Breast epithelium (tissue), 4 donors: ENCODE measurements at regions not wholly inside any gene's neighbourhood (a gene's known extent, or its start where the extent isn't known, plus 50 kb on each side); places are given as distances from the start of the nearest gene placed in this dataset.
A peak's percentile ranks its signal among the peaks of the same experiment; 100 is the strongest.

Experiments
- DNase-seq, 2 donors: peaks; one replicate each; pipeline ENCODE4 v3.0.0-alpha.2; 2019; ENCODE audit warnings: low spot score in 2 of 2
- H3K27ac ChIP-seq, 2 donors: fragments of 200-600 bp; sonication (generic) in 1 of 2; one replicate each; pipeline ENCODE4 v1.5.1; 2016 to 2019; ENCODE audit warnings: mild to moderate bottlenecking in 1 of 2
- H3K27me3 ChIP-seq, 2 donors: fragments of 200-600 bp; sonication (generic) in 1 of 2; one replicate each; pipeline versions ENCODE4 v1.5.1 to v1.6.0; 2017 to 2019; ENCODE audit warnings: control low read depth in 1 of 2, mild to moderate bottlenecking in 1 of 2
- H3K36me3 ChIP-seq: fragments of 200-600 bp; one replicate; pipeline ENCODE4 v1.5.1; 2019
- H3K4me1 ChIP-seq, 2 donors: fragments of 200-600 bp; sonication (generic); one replicate each; pipeline ENCODE4 v1.5.1; 2016 to 2019; ENCODE audit warnings: control low read depth in 1 of 2
- H3K4me3 ChIP-seq, 3 donors: fragments of 200-600 bp; sonication (generic); 1 replicate in 2 of 3; 2 replicates in 1 of 3; pipeline ENCODE4 v1.5.1; 2016 to 2019; ENCODE audit warnings: mild to moderate bottlenecking in 3 of 3, moderate library complexity in 2 of 3
- H3K9me3 ChIP-seq, 2 donors: fragments of 200-600 bp; sonication (generic) in 1 of 2; one replicate each; pipeline ENCODE4 v1.5.1; 2016 to 2019; ENCODE audit warnings: control low read depth in 1 of 2
- POLR2A ChIP-seq: fragments of 450-650 bp; IDR thresholded peaks from one replicate; pipeline ENCODE4 v1.6.1; 2016; ENCODE audit warnings: antibody characterized with exemption, mild to moderate bottlenecking, moderate library complexity
- POLR2AphosphoS5 ChIP-seq, 3 donors: sonication (generic); formaldehyde crosslinking; IDR thresholded peaks; one replicate each; pipeline ENCODE4 v1.6.1; 2017; ENCODE audit warnings: antibody characterized with exemption in 3 of 3
- intact Hi-C: fragments of 100-400 bp; cut with DNase I; formaldehyde crosslinking; loops from one replicate; pipeline ENCODE4 v1.15.1; 2023; ENCODE audit warnings: low total_unique reads
- TF ChIP-seq, protein P1 (sequence below), 3 donors: fragments of 450-650 bp; IDR thresholded peaks; one replicate each; pipeline ENCODE4 v1.5.1; 2016 to 2017; ENCODE audit warnings: antibody characterized with exemption in 3 of 3, mild to moderate bottlenecking in 3 of 3, moderate library complexity in 3 of 3

GRCh38 chr18:29160170-29160569 lies 983.2 kb upstream of the CDH2 start:
- no peak for DNase-seq
- Histone ChIP-seq H3K27ac (no peak overlapping the region), H3K36me3 (no peaks in the 10 kb centered on the region), H3K27me3 (no peaks in the 10 kb centered on the region), H3K4me1 (no peaks in the 10 kb centered on the region), H3K4me3 (no peak overlapping the region), H3K9me3 (no peaks in the 10 kb centered on the region)
- intact Hi-C loops, result no loop called here
- TF ChIP-seq POLR2A, result no peak
- no peak for TF ChIP-seq POLR2AphosphoS5 (IDR thresholded peaks at IDR 0.05)
- TF ChIP-seq, protein P1, sequence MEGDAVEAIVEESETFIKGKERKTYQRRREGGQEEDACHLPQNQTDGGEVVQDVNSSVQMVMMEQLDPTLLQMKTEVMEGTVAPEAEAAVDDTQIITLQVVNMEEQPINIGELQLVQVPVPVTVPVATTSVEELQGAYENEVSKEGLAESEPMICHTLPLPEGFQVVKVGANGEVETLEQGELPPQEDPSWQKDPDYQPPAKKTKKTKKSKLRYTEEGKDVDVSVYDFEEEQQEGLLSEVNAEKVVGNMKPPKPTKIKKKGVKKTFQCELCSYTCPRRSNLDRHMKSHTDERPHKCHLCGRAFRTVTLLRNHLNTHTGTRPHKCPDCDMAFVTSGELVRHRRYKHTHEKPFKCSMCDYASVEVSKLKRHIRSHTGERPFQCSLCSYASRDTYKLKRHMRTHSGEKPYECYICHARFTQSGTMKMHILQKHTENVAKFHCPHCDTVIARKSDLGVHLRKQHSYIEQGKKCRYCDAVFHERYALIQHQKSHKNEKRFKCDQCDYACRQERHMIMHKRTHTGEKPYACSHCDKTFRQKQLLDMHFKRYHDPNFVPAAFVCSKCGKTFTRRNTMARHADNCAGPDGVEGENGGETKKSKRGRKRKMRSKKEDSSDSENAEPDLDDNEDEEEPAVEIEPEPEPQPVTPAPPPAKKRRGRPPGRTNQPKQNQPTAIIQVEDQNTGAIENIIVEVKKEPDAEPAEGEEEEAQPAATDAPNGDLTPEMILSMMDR (IDR thresholded peaks at IDR 0.05), result no peak

GRCh38 chr18:29157905-29158304 lies 981.0 kb upstream of the CDH2 start:
- intact Hi-C loops, result no loop called here
- Histone ChIP-seq H3K27ac (no peak overlapping the region), H3K9me3 (no peaks in the 10 kb centered on the region), H3K4me1 (no peaks in the 10 kb centered on the region), H3K4me3 (no peak overlapping the region), H3K36me3 (no peaks in the 10 kb centered on the region), H3K27me3 (no peaks in the 10 kb centered on the region)
- TF ChIP-seq POLR2A (no peak), POLR2AphosphoS5 (IDR thresholded peaks at IDR 0.05) (no peak)
- TF ChIP-seq, protein P1 (IDR thresholded peaks at IDR 0.05), result no peak
- no peak for DNase-seq

GRCh38 chr18:29157057-29157780 lies 980.3 kb upstream of the CDH2 start:
- Histone ChIP-seq H3K36me3 (no peaks in the 10 kb centered on the region), H3K4me3 (no peak overlapping the region), H3K4me1 (no peaks in the 10 kb centered on the region), H3K9me3 (no peaks in the 10 kb centered on the region), H3K27me3 (no peaks in the 10 kb centered on the region), H3K27ac (no peak overlapping the region)
- DNase-seq, result no peak
- TF ChIP-seq POLR2A, result no peak
- TF ChIP-seq, protein P1 (IDR thresholded peaks at IDR 0.05), result no peak
- TF ChIP-seq POLR2AphosphoS5 (IDR thresholded peaks at IDR 0.05), result no peak
- intact Hi-C loops, result no loop called here

- H3K4me3 ChIP-seq, result no peak overlapping the region
- no peaks in the 10 kb centered on the region for H3K9me3 ChIP-seq
- H3K36me3 ChIP-seq, result no peaks in the 10 kb centered on the region
- H3K27me3 ChIP-seq, result no peaks in the 10 kb centered on the region
- no peaks in the 10 kb centered on the region for H3K4me1 ChIP-seq
- DNase-seq, result no peak
- no peak overlapping the region for H3K27ac ChIP-seq
- no peak for TF ChIP-seq POLR2AphosphoS5 (IDR thresholded peaks at IDR 0.05)
- TF ChIP-seq, protein P1 (IDR thresholded peaks at IDR 0.05), result no peak
- TF ChIP-seq POLR2A, result no peak
- intact Hi-C loops, result no loop called here
These were observed 979.6 kb upstream of the CDH2 start for GRCh38 chr18:29156531-29156930.

DNA sequence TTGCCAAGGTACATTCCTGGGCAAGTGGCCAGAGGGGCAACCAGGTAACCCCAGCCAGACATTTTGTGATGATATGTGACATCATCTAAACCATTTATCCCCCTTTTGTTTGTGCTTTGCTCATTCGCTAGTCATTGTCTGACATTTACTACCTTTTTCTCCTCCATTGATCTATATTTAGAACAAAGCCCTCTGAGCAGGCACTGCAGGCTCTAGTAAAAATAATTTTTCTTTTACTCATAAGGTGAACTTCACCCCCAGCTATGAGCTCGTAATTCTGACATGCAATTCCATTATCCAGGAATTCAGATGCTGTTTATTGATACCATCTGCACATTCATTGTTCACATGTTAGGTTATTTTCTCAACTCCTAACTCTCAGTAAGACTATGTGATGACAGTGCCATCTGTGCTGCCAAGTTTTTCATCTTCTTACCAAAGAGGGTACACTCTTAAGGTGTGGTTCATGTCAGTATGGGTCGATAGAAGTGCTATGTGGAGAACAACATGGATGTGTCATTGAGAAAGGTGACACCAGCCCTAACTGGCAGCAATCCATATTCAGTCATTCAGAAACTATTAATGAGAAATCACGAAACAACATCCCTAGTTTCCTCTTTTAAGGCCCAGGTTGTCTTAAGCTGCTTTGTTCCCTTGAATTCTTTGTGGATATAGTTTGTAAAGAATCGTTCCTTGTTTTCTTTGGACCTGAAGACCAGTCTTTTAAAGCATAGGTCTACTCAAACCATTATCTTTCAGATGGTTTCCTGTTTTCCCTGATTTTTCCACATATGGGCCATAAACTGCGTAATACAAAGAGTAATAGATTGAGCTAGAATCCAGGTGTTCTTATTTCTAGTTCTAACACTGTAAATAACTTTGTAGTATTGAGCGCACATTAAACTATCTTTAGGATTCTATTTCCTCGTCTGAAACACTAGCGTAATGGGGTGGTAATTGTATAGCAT lies 978.1 kb upstream of the CDH2 start:
- H3K27me3 ChIP-seq, result no peaks in the 10 kb centered on the region
- H3K4me3 ChIP-seq, result no peak overlapping the region
- intact Hi-C loops, result no loop called here
- no peaks in the 10 kb centered on the region for H3K4me1 ChIP-seq
- no peaks in the 10 kb centered on the region for H3K9me3 ChIP-seq
- no peak overlapping the region for H3K27ac ChIP-seq
- no peak for TF ChIP-seq POLR2AphosphoS5 (IDR thresholded peaks at IDR 0.05)
- TF ChIP-seq POLR2A, result no peak
- TF ChIP-seq, protein P1 (IDR thresholded peaks at IDR 0.05), result no peak
- DNase-seq, result peak in 1 of 2 donors; percentile 27
- no peaks in the 10 kb centered on the region for H3K36me3 ChIP-seq
